Retinal pigment epithelial cell (primary cell): ENCODE measurements at regions not wholly inside any gene's neighbourhood (a gene's known extent, or its start where the extent isn't known, plus 50 kb on each side); places are given as distances from the start of the nearest gene placed in this dataset.
"Not testable (repeated sequence)": the region's sequence is repeated elsewhere in the genome, so short reads cannot be mapped to it uniquely, and the experiment has no call there.

Experiments
- DNase-seq: peaks from one replicate; pipeline ENCODE4 v3.0.0-alpha.2; 2010; ENCODE audit warnings: low read depth
- H3K4me3 ChIP-seq: 2 replicates; pipeline ENCODE4 v1.5.1; 2011; ENCODE audit warnings: mild to moderate bottlenecking, low read length, control low read depth, moderate library complexity
- CTCF ChIP-seq: conservative IDR thresholded peaks from 2 replicates; pipeline ENCODE4 v1.5.1; 2011; ENCODE audit warnings: low read depth, low read length, control low read depth, inconsistent platforms

- DNase-seq, result no peak
- no peak overlapping the region for H3K4me3 ChIP-seq
These were observed 281.9 kb downstream of the UTRN start for GRCh38 chr6:144566868-144567615.

GRCh38 chr6:144568241-144568640 lies 283.1 kb downstream of the UTRN start:
- no peak for TF ChIP-seq CTCF
- no peak overlapping the region for H3K4me3 ChIP-seq
- DNase-seq, result no peak

More at GRCh38 chr6:144566868-144567615, 281.9 kb downstream of the UTRN start:
- no peak for TF ChIP-seq CTCF

- not testable (repeated sequence) for DNase-seq, H3K4me3 ChIP-seq
These were observed 287.4 kb downstream of the UTRN start for GRCh38 chr6:144572541-144572940.

- no peak overlapping the region for H3K4me3 ChIP-seq
- TF ChIP-seq CTCF, result no peak
- DNase-seq, result no peak
These were observed 289.7 kb downstream of the UTRN start for GRCh38 chr6:144574796-144575195.

GRCh38 chr6:144575327-144575726 lies 290.2 kb downstream of the UTRN start:
- no peak for TF ChIP-seq CTCF
- no peak overlapping the region for H3K4me3 ChIP-seq
- DNase-seq, result no peak

GRCh38 chr6:144576871-144577270 lies 291.7 kb downstream of the UTRN start:
- TF ChIP-seq CTCF, result no peak
- no peak for DNase-seq
- H3K4me3 ChIP-seq, result no peak overlapping the region

- no peak overlapping the region for H3K4me3 ChIP-seq
- DNase-seq, result no peak
- no peak for TF ChIP-seq CTCF
These were observed 293.5 kb downstream of the UTRN start for GRCh38 chr6:144578385-144579350.
